ENCODE measurements at regions not wholly inside any gene's neighbourhood (a gene's known extent, or its start where the extent isn't known, plus 50 kb on each side); places are given as distances from the start of the nearest gene placed in this dataset.

- TF ChIP-seq POLR2AphosphoS5 (IDR thresholded peaks at IDR 0.05) (no peak), CTCF (IDR thresholded peaks at IDR 0.05) (no peak), POLR2A (IDR thresholded peaks at IDR 0.05) (no peak), EP300 (IDR thresholded peaks at IDR 0.05) (no peak)
Measured at GRCh38 chr3:106349191-106349881, 480.5 kb upstream of the CBLB start.

Data from upper lobe of left lung (tissue), 4 donors.